ENCODE measurements at regions not wholly inside any gene's neighbourhood (a gene's known extent, or its start where the extent isn't known, plus 50 kb on each side); places are given as distances from the start of the nearest gene placed in this dataset.
"Not testable (repeated sequence)": the region's sequence is repeated elsewhere in the genome, so short reads cannot be mapped to it uniquely, and the experiment has no call there.

DNA sequence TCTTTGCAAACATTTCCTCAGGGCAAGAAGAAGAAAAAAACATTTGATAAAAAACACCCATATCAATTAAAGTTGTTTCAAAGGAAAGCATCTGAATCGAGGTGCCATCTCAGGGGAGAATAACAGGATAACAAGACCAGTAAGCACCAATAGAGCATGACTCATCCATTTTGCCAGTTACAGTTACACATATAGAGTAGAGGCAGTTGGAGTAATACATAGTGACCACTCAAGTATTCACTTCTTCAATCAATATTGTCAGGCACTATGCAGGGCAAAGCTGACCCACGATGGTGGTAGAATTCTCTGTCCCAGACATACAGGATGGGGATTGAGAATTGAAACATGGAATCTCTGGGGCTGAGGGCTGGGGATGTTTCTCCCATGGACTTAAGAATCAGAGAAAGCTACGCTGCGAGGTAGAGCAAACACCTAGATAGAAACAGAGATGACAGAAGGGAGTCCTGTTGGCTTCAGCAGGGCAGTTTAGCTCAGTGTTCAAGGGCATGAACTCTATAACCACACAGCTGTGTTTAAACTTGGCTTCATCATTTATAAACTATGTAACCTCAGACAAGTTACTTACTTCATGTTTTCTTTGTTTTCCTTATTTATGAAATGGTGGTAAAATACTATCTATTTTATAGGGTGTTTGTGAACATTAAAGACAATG, 186.4 kb upstream of the NANOGP8 start:
- no peak for DNase-seq (ENCODE audit: extremely low spot score, unreplicated experiment)
- H3K36me3 Mint-ChIP-seq (ENCODE audit: unreplicated experiment): no peaks in the 10 kb centered on the region
- TF ChIP-seq, protein P1, sequence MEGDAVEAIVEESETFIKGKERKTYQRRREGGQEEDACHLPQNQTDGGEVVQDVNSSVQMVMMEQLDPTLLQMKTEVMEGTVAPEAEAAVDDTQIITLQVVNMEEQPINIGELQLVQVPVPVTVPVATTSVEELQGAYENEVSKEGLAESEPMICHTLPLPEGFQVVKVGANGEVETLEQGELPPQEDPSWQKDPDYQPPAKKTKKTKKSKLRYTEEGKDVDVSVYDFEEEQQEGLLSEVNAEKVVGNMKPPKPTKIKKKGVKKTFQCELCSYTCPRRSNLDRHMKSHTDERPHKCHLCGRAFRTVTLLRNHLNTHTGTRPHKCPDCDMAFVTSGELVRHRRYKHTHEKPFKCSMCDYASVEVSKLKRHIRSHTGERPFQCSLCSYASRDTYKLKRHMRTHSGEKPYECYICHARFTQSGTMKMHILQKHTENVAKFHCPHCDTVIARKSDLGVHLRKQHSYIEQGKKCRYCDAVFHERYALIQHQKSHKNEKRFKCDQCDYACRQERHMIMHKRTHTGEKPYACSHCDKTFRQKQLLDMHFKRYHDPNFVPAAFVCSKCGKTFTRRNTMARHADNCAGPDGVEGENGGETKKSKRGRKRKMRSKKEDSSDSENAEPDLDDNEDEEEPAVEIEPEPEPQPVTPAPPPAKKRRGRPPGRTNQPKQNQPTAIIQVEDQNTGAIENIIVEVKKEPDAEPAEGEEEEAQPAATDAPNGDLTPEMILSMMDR (IDR thresholded peaks at IDR 0.05): no peak
- no peaks in the 10 kb centered on the region for H3K27me3 Mint-ChIP-seq (ENCODE audit: unreplicated experiment)
- peaks cover 6% of the 10 kb centered on the region for H3K4me1 Mint-ChIP-seq (ENCODE audit: unreplicated experiment)
- H3K27ac Mint-ChIP-seq (ENCODE audit: unreplicated experiment): no peak overlapping the region
- peaks cover 10% of the 10 kb centered on the region for H3K9me3 Mint-ChIP-seq (ENCODE audit: unreplicated experiment)
- H3K4me3 Mint-ChIP-seq (ENCODE audit: unreplicated experiment): no peak overlapping the region

DNA sequence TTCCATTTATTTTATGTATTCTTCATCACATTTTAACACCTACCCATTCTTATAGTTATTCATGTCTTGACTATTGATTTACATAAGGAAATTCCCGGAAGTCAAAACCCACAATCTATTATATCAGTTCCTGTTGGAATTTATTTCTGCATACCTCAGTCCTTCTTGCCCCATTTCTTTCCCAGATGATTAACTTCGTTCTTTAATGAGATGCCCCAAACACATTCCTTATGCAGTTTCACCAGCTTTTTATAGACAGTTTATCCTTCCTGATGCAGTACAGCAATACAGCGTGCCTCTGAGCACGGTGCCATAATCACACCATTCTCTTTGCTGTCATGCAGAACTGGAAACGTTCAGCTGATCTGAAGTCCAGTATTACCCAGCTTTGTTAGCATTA, 175.8 kb upstream of the NANOGP8 start:
- TF ChIP-seq, protein P1 (IDR thresholded peaks at IDR 0.05): no peak
- Mint-ChIP-seq H3K9me3 (ENCODE audit: unreplicated experiment) (peaks cover 5% of the 10 kb centered on the region), H3K36me3 (ENCODE audit: unreplicated experiment) (peaks cover 2% of the 10 kb centered on the region), H3K27ac (ENCODE audit: unreplicated experiment) (no peak overlapping the region), H3K4me1 (ENCODE audit: unreplicated experiment) (peaks cover 4% of the 10 kb centered on the region), H3K4me3 (ENCODE audit: unreplicated experiment) (no peak overlapping the region), H3K27me3 (ENCODE audit: unreplicated experiment) (no peaks in the 10 kb centered on the region)
- DNase-seq (ENCODE audit: extremely low spot score, unreplicated experiment): no peak

DNA sequence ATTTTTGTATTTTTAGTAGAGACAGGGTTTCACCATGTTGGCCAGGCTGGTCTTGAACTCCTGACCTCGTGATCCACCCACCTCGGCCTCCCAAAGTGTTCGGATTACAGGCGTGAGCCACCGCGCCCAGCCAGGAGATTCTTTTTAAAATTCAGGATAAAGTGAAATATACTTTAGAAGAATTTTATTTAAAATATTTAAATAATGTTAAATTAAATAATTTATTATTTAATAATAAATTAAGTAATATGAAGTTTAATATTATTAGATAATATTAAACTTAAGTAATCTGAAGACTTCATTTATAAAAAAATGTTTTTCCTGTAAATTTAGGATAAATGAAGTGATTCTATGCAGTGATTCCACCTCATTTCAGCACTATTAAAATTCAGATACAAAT, 175.2 kb upstream of the NANOGP8 start:
- not testable (repeated sequence) for H3K4me3 Mint-ChIP-seq (ENCODE audit: unreplicated experiment); H3K27me3 Mint-ChIP-seq (ENCODE audit: unreplicated experiment); H3K36me3 Mint-ChIP-seq (ENCODE audit: unreplicated experiment); H3K9me3 Mint-ChIP-seq (ENCODE audit: unreplicated experiment); H3K4me1 Mint-ChIP-seq (ENCODE audit: unreplicated experiment); DNase-seq (ENCODE audit: extremely low spot score, unreplicated experiment); H3K27ac Mint-ChIP-seq (ENCODE audit: unreplicated experiment)

DNA sequence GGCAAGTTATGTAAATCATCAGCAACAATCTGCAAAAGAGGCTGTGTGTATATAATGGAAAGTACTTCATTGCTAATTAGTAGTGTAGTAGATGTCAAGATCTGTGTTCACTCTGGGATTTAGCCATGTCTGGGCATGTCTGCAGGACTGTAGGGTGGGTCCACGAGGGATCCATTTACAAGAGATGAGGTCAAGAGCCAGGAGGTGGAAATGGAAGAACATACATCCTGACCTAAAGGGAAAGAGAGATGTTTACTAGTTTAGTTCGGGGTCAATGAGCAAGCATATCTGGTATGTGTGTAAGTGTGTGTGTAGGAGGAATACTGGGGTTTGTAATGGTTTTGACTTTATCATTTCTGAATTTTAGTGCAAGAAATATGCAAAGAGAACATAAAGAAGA, 171.5 kb upstream of the NANOGP8 start:
- TF ChIP-seq, protein P1 (IDR thresholded peaks at IDR 0.05): no peak
- Mint-ChIP-seq H3K27ac (ENCODE audit: unreplicated experiment) (no peak overlapping the region), H3K27me3 (ENCODE audit: unreplicated experiment) (no peaks in the 10 kb centered on the region), H3K36me3 (ENCODE audit: unreplicated experiment) (peaks cover 2% of the 10 kb centered on the region), H3K4me3 (ENCODE audit: unreplicated experiment) (no peak overlapping the region), H3K9me3 (ENCODE audit: unreplicated experiment) (peaks cover 5% of the 10 kb centered on the region), H3K4me1 (ENCODE audit: unreplicated experiment) (peaks cover 10% of the 10 kb centered on the region)
- no peak for DNase-seq (ENCODE audit: extremely low spot score, unreplicated experiment)

DNA sequence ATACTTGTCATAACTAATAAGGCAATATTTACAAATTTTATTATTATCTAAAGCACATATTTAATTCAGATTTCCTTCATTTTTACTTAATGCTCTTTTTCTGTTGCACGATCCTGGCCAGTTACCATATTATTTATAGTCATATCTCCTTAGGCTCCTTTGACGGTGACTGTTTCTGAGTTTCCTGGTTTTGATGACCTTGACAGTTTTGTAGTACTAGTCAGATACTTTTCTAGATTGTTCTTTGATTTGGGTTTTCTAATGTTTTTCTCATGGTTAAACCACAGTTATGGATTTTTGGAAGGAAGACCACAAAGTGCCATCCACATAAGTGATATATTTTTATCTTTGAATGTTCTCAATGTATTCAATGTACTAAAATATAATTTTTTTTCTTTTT, 171.0 kb upstream of the NANOGP8 start:
- Mint-ChIP-seq H3K27ac (ENCODE audit: unreplicated experiment) (no peak overlapping the region), H3K36me3 (ENCODE audit: unreplicated experiment) (no peaks in the 10 kb centered on the region)

DNA sequence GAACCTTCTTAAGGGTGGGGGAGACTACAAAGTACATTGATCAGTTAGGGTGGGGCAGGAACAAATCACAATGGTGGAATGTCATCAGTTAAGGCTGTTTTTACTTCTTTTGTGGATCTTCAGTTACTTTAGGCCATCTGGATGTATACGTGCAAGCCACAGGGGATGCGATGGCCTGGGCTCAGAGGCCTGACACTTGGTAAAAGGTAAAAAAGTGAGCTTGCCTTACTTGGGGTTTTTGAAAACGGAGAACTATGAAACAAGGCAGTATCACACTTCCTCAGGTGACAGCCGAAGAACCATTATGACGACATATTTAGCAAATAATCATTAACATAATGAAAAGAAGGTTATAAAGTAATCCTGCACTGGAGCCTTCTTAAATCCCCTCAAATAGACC, 169.8 kb upstream of the NANOGP8 start:
- H3K27ac Mint-ChIP-seq (ENCODE audit: unreplicated experiment); H3K36me3 Mint-ChIP-seq (ENCODE audit: unreplicated experiment); H3K27me3 Mint-ChIP-seq (ENCODE audit: unreplicated experiment); DNase-seq (ENCODE audit: extremely low spot score, unreplicated experiment); H3K9me3 Mint-ChIP-seq (ENCODE audit: unreplicated experiment); H3K4me3 Mint-ChIP-seq (ENCODE audit: unreplicated experiment): not testable (repeated sequence)
- peaks cover 14% of the 10 kb centered on the region for H3K4me1 Mint-ChIP-seq (ENCODE audit: unreplicated experiment)

More for the DNA sequence above, 171.0 kb upstream of the NANOGP8 start:
- peaks cover 12% of the 10 kb centered on the region for H3K4me1 Mint-ChIP-seq (ENCODE audit: unreplicated experiment)
- H3K4me3 Mint-ChIP-seq (ENCODE audit: unreplicated experiment): no peak overlapping the region
- TF ChIP-seq, protein P1 (IDR thresholded peaks at IDR 0.05): no peak
- no peaks in the 10 kb centered on the region for H3K27me3 Mint-ChIP-seq (ENCODE audit: unreplicated experiment)
- DNase-seq (ENCODE audit: extremely low spot score, unreplicated experiment): no peak
- peaks cover 3% of the 10 kb centered on the region for H3K9me3 Mint-ChIP-seq (ENCODE audit: unreplicated experiment)

All from osteocyte (in vitro differentiated cells).